GM19395 (cell line): ENCODE measurements at regions not wholly inside any gene's neighbourhood (a gene's known extent, or its start where the extent isn't known, plus 50 kb on each side); places are given as distances from the start of the nearest gene placed in this dataset.
A peak's percentile ranks its signal among the peaks of the same experiment; 100 is the strongest.

ENCODE experiments used
- ATAC-seq: cut with Tn5 transposase; IDR thresholded peaks from one replicate; pipeline ENCODE4 v1.9.1; 2021; ENCODE audit warnings: mild to moderate bottlenecking, moderate library complexity; ENCODE audit not compliant: unreplicated experiment

DNA sequence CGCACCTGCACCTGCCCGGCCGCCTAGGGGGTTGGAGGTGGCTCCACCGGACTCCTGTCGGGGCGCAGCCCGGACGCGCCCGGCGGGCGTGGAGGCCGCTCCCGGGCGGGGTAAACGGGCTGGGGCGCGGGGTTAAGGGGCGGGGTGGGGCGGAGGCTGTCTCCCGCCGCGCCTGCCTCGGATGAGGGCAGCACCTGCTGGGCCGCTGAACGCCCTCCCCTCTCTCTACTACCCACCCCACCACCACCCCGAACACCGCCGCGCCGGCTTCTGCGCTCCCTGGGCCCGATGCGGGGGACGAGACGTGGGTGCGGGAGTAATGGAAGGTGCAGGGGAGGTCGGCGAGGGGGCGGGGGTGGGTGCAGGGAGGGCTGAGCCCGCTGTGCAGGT is 224.8 kb upstream of the ID2 start:
- ATAC-seq, result no peak

DNA sequence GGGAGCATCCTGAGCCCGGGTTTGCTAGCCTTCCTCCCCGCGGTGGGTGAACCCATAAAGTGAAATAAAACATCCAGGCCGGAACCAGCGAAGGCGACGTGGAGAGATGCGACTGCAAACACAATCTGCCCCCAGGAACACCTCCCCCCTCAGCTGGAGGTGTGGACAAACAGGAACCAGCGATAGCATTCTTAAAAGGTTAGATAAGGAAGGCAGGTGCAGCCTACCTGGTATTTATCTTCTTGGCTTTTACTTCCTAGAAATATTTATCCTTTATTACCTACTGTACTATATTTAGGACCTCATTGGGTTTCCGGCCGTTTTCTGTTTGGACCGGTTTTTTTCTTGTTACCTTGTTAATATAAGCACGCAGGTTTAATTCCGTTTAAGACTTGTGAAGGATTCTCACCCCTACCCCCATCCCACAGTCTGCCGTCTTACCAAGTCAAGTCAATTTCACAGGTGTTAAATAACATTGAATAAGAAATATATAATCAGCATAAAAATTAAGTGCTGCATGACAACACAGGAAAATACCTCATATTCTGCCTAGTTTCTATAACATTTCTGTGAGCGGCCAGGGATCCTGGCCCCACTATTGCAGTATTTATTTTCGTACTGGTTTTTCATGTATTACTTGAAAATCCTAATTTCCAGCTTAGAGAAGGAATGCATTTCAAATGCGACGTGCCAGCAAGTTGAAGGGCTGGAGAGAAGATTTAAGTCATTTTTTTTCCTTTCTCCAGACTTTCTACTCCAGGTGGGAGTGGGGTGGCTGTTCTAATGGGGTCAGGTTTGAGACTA is 224.0 kb upstream of the ID2 start:
- no peak for ATAC-seq

GRCh38 chr2:8458503-8459459 is 223.1 kb upstream of the ID2 start:
- no peak for ATAC-seq

DNA sequence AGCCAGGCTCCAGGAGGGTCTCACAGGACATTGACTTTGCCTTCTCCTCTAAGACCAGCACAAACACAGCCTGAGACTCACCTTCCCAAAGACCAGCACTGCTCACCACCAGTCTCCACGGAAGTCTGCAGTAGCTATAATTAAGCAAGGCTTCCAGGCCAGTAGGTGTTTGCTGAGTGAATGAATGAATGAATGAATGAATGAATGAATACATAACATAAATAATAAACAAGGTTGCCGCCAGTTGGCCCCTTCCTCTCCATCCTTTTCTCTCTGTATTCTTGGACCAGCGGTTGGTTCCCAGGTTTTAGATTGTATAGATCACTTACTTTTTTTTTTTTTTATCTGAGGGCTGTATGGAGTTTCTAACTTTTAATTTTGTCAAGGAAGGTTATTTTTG is 222.4 kb upstream of the ID2 start:
- no peak for ATAC-seq

DNA sequence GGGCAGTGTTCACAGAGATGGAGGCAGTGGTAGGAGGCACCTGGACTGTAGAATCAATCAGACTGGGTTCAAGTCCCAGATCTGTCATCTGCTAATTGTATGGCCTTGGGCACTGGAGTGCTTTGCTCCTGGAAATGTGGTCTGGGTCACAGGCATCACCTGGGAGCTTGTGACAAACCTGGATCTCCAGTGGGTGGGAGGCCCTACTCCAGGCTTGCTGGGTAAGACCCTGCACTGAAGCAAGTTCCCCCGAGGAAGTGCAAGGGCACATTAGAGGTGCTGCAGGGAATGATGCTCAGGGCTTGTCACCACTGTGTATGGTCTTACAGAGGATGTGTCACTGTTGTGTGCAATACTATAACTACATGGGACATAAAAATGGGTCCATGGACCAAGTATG is 220.5 kb upstream of the ID2 start:
- no peak for ATAC-seq

DNA sequence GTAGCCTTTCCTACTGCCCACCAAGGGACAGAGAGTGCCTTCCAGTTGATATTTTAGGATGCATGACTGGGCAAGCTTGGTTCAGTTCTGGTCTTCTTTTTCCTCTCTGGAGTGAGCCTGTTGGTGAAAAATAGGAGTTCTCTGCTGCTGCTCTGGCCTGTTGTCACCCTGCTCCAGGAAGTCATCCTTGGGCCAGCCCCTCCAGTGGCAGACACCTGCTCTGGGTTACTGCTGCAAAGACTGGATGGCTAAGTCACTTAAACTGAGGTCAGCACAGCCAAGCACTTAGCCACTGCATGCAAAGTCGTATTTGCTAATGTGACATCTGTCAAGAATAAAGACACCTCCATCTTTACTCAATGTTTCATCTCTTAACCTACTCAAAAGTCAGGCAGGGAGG is 219.6 kb upstream of the ID2 start:
- ATAC-seq, result no peak

DNA sequence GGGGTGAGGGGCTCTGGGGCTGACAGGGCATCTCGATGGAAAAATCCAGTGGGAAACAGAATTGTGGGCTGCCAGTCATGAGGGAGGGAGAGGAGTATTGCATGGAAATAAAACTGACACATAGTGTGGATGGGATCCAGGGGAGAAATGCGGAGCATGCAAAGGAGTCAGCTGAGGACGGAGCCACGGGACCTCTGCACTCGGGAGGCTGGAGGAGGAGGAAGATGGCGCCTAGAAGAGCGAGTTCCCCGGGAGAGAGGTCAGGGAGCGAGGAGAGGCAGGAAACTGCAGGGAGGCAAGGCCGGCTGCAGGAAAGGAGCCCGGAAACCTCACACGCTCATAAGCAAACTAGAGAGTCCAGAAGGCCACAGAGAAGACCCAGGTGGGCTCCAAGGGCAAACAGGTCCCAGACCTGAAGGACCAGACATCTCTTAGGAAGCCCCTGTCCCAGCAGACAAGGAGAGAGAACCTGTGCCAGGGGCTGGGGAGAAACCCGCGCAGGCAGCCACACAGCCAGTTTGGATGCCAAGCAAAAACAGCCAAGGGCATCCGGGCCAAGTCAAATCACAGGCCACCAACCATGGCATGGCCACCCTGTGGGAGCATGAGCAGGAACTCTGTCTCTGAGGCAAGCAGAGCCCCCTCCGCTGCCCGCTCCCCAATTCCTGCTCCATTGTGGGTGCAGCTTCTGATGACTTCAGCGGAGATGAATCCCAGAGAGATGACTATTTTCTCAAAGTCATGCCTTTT is 218.8 kb upstream of the ID2 start:
- ATAC-seq, result no peak

GRCh38 chr2:8465560-8465959 is 216.3 kb upstream of the ID2 start:
- ATAC-seq, result no peak

DNA sequence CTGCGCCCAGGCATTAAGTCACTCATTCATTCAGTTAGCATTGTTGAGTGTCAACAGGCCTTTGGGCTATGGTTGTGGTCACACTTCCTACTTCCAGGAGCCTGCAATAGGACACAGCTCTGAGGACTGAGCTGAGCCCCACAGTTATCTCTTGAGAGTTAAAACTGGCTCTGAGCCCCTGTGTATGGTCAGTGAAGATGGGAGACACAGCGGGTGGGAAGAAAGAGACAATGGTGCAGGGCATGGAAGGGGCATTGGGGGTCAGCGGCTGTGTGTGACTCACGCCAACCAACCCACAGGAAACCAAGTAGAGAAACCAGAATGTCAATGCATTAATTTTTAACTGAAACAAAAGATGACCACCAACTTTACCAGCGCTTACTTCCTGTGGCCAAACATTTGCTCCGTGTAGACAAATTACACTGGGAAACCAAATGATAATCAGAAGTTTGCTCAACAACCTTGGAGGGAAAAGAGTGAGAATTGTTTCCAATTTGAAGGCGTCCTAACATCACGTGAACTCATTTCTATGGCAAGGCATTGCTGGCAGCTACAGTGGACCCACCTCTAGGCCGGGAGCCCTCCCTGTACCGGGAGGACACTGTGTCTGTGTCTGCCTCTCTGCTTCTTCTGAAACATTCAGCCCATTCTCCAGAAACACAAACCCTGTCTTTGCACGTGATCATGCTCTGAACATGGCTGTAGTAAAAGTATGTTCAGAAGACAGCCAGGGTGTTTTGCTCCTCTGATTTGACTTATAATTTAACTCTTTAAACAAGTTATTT is 212.0 kb upstream of the ID2 start:
- peak; percentile 51 for ATAC-seq

DNA sequence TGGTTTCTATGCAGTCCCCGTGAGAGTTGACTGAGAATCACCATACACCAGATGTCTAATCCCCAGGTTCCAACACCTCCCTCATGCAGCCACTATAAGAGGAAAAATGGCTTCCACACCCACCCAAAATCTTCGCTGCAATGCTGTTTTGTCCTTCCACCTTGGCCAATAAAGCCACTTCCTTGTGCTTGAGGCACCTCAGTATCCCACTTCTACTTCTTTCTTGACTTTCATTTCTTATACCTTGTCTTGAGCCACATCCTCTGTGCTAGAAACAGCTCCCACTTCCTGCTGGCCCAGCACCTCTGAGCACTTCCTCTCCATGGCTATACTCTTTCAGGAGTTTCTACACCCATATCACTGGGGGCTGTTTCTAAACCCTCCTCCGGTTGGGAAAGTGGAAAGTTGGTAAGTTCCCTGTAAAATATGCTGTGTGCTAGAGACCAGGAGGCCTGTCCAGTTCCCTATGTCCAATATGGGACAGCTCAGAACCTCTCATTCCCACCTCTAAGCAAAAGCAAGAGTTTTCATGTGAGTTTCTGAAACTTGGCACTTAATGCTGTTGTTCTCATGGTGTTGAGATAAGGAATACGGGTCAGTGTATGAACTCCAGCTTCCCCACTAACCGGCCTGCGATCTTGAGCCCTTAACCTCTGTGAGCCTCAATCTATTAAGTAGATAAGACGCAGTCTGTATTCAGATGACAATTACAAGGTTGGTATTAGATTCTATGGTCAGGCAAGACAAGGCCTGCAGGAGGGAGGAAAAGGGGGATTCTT is 209.1 kb upstream of the ID2 start:
- peak; percentile 49 for ATAC-seq

DNA sequence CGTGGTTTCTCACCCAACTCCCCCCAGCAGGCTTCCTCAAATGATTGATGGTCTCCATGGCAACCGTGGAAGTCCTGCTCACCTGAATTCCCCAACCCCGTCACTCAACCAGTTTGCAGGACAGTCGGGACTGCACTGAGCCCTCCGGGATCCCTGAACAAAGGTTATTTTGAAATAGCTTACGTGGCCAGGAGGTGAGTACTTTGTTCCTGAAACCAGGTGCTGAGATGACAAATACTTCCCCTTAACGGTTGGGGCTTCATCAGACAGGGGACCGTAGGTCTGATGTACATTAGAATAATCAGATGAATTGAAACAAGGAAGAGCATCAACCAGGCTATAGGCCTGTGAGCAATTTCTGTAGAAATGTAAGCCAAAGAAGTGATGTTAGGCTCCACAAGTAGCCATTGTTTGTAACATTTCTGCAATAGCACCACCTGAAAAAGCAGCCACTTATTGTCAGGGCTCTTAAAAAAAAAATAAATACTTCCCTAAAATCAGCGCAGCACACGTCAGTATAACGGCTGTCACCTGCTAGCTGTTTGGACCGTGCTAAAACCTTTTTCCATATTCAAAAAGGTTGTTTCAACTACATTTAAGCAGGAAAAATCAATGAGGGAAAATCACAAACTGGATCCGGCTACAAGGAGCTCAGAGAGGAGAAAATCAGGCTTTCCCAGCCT is 206.4 kb upstream of the ID2 start:
- ATAC-seq, result peak; percentile 42

GRCh38 chr2:8477552-8478470 is 204.0 kb upstream of the ID2 start:
- ATAC-seq, result peak; percentile 51

DNA sequence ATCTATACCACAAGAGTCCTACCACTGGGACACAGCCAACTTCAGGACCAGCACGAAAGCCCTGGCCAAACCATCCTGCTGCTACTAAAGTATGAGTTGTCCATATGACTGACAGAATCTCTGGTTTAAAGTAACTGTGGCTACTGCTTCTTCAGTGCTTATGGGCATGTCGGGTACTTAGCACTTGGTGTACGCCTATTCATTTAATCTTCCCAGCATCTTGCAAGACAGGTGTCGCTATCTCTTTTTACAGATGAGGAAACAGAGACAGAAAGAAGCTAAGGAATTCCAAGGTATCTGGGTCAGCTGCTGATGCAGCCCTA is 203.4 kb upstream of the ID2 start:
- ATAC-seq, result no peak

- ATAC-seq, result no peak
These were observed 202.6 kb upstream of the ID2 start for GRCh38 chr2:8479298-8479697.

DNA sequence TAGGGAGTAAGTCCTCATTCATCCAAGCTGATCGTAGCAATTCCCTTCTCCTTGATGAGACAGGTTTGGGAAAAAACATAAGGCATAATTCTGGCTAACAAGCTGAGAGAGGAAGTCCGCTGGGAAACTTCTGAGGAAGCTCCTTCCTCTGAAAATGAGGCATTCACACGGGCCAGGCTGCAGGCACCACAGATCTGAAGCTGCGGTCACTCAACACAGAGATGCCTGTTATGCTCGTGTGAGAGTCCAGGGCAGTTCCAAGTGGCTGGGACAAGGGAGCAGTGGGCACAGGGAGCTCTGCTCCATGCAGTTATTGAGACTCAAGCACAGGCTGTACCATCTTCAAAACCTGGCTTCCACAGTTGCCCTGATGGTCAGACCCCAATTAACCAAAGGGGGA is 200.9 kb upstream of the ID2 start:
- no peak for ATAC-seq

GRCh38 chr2:8481463-8482009 is 200.3 kb upstream of the ID2 start:
- peak; percentile 47 for ATAC-seq

- ATAC-seq, result no peak
These were observed 199.4 kb upstream of the ID2 start for GRCh38 chr2:8482432-8482831.
